Kasumi-1 (cell line): ENCODE measurements at regions not wholly inside any gene's neighbourhood (a gene's known extent, or its start where the extent isn't known, plus 50 kb on each side); places are given as distances from the start of the nearest gene placed in this dataset.
"Not testable (repeated sequence)": the region's sequence is repeated elsewhere in the genome, so short reads cannot be mapped to it uniquely, and the experiment has no call there.

Source experiments
- DNase-seq, 2 experiments: peaks; one replicate each; lab custom pipeline; 2025; lab: John Stamatoyannopoulos, UW

- no peak for DNase-seq
These were observed 2216.6 kb upstream of the WWC1 start for GRCh38 chr5:166074582-166075481.

- DNase-seq, result no peak
These were observed 2208.1 kb upstream of the WWC1 start for GRCh38 chr5:166083183-166083959.

- no peak for DNase-seq
These were observed 2204.9 kb upstream of the WWC1 start for GRCh38 chr5:166086568-166086967.

GRCh38 chr5:166088389-166089039, 2202.9 kb upstream of the WWC1 start:
- no peak for DNase-seq

- no peak for DNase-seq
These were observed 2199.5 kb upstream of the WWC1 start for GRCh38 chr5:166091931-166092330.

- no peak for DNase-seq
These were observed 2198.1 kb upstream of the WWC1 start for GRCh38 chr5:166093312-166093711.

- no peak for DNase-seq
These were observed 2188.5 kb upstream of the WWC1 start for GRCh38 chr5:166102947-166103346.

GRCh38 chr5:166111021-166111420, 2180.4 kb upstream of the WWC1 start:
- no peak for DNase-seq

GRCh38 chr5:166117072-166118066, 2174.1 kb upstream of the WWC1 start:
- DNase-seq, result no peak

GRCh38 chr5:166119506-166119905, 2171.9 kb upstream of the WWC1 start:
- no peak for DNase-seq

GRCh38 chr5:166123717-166124116, 2167.7 kb upstream of the WWC1 start:
- DNase-seq, result no peak

GRCh38 chr5:166127766-166128570, 2163.5 kb upstream of the WWC1 start:
- no peak for DNase-seq

GRCh38 chr5:166145107-166145506, 2146.3 kb upstream of the WWC1 start:
- DNase-seq, result not testable (repeated sequence)

GRCh38 chr5:166163996-166164610, 2127.3 kb upstream of the WWC1 start:
- DNase-seq, result no peak

- peak; percentile 19 to 24 for DNase-seq
These were observed 2125.8 kb upstream of the WWC1 start for GRCh38 chr5:166165596-166165995.

- DNase-seq, result no peak
These were observed 2125.4 kb upstream of the WWC1 start for GRCh38 chr5:166166071-166166470.

- no peak for DNase-seq
These were observed 2118.8 kb upstream of the WWC1 start for GRCh38 chr5:166172597-166172996.

- DNase-seq, result no peak
These were observed 2112.9 kb upstream of the WWC1 start for GRCh38 chr5:166178411-166179080.

- no peak for DNase-seq
These were observed 2106.3 kb upstream of the WWC1 start for GRCh38 chr5:166185185-166185584.
